GM12873 (cell line): ENCODE measurements at regions not wholly inside any gene's neighbourhood (a gene's known extent, or its start where the extent isn't known, plus 50 kb on each side); places are given as distances from the start of the nearest gene placed in this dataset.

Source experiments
- TF ChIP-seq, protein P1 (sequence below): IDR thresholded peaks from 2 replicates; pipeline ENCODE4 v1.5.1; 2012; ENCODE audit warnings: low read depth, mild to moderate bottlenecking, moderate library complexity, low read length, control low read depth; ENCODE audit not compliant: insufficient read depth; ENCODE audit errors: missing control alignments

DNA sequence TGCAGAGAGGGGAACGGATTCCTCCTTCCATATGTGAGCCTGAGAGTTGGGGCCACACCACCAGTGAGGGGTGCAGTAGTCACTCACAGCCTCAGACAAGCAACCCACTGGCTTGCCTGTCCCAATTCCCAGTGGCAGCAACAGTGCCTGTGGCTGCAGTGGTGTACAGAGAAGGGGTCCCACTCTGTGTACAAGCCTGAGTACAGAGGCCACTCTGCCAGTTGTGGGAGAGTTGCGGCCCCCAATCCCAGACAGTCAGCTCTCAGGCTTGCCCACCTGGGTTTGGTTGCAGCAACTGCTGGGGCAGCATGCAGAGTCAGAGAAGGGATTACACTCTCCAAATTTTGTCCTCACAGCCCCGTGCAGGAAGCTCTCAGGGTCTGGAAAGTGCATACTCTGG is 133.2 kb upstream of the RFX3 start:
- TF ChIP-seq, protein P1, sequence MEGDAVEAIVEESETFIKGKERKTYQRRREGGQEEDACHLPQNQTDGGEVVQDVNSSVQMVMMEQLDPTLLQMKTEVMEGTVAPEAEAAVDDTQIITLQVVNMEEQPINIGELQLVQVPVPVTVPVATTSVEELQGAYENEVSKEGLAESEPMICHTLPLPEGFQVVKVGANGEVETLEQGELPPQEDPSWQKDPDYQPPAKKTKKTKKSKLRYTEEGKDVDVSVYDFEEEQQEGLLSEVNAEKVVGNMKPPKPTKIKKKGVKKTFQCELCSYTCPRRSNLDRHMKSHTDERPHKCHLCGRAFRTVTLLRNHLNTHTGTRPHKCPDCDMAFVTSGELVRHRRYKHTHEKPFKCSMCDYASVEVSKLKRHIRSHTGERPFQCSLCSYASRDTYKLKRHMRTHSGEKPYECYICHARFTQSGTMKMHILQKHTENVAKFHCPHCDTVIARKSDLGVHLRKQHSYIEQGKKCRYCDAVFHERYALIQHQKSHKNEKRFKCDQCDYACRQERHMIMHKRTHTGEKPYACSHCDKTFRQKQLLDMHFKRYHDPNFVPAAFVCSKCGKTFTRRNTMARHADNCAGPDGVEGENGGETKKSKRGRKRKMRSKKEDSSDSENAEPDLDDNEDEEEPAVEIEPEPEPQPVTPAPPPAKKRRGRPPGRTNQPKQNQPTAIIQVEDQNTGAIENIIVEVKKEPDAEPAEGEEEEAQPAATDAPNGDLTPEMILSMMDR = no peak

DNA sequence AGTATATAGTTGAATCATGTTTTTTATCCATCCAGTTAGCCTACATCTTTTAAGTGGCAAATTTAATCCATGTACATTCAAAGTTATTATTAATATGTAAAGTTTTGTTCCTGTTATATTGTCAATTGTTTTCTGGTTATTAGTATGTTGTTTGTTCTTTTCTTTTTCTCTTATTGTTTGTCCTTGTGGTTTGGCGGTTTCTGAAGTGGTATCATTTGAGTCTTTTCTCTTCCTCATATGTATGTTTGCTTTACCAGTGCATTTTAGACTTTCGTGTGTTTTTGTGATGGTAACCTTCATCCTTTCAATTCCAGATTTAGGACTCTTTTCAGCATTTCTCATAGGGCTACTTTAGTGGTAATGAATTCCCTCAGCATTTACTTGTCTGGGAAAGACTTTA is 130.4 kb upstream of the RFX3 start:
- TF ChIP-seq, protein P1 = no peak

DNA sequence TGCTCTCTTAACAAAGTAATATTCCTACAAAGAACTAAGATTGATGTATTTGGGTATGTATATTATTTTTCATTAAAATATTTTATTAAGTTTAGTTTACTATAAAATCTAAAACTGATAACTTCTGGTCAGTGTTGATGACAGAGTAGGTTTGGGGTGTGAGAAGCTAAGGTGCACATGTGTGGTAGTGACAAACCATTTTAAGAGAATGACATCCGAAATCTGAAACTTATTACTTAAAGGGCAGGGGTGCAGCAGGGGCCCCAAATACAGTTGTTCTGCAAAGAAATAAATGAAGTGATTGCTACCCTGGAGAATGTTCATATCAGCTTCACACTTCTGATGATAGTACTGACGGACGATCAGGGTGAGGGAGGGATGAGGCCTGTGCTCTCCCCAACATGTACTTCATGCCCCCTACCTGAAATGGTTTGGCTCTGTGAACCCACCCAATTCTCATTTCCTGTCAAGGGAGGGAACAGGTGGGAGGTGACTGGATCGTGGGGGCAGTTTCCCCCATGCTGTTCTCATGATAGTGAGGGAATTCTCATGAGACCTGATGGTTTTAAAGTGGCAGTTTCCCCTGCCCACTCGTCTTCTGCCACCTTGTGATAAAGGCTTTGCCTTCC is 125.3 kb upstream of the RFX3 start:
- TF ChIP-seq, protein P1 = no peak

DNA sequence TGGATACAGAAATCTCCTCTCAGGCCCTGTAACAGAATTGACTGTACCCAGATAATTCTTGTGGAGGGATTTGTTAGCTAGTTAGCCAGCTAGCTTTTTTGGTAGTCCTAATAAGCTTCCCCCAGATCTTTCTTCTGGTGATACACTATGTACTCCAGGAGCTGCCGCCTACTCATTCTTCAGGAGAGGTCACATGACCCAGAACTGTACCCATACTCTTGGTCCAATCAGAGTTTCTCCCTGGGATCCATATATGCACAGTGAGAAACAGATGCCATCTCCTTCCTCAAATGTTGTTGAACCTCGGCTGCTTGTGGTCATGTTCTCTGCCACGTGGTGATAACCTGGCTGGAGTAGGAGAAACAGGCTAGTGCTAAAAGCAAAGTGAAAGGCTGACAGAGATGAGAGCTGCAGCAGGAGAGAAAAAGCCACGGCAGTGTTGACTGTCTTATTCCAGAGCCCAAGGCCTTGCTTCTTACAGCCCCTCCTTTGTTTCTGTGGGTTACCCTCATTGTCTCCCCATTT is 123.0 kb upstream of the RFX3 start:
- TF ChIP-seq, protein P1 = no peak

DNA sequence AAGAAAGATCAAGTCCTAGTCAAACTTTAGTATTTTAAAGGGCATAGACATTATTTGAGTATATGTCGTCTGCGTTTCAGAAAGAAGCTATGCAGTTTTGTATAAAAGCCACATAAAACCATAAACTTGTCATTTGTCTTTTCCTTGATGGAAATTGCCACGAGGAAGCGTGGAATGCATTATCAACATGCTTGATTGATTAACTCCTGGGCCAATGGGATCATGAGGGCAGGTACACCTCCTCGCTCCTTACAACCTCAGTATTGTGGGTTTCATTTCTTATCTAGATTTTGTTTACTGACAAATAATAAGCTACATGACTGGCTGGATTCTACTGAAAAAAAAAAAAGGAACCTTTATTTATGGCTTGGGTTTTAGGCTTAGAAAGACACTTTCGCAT is 122.5 kb upstream of the RFX3 start:
- TF ChIP-seq, protein P1 = no peak

DNA sequence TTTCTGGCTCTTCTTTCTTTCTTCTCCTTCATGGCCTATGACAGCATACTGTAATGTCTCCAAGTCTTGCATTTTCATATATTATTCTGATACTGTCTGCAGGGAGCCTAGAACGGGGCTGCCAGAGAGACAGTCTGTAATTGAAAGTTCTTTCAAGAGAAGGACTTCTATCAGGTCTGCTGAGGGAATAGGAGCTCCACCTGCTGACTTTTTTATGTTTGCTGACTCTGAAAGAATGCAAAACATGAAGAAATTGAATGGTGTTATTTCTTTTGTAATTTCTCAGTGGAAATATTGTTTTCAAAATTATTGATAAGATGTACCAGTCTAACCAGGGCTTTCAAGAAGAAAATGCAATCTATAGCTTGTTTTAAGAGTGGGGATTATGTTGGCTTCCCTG is 121.9 kb upstream of the RFX3 start:
- TF ChIP-seq, protein P1 = no peak

DNA sequence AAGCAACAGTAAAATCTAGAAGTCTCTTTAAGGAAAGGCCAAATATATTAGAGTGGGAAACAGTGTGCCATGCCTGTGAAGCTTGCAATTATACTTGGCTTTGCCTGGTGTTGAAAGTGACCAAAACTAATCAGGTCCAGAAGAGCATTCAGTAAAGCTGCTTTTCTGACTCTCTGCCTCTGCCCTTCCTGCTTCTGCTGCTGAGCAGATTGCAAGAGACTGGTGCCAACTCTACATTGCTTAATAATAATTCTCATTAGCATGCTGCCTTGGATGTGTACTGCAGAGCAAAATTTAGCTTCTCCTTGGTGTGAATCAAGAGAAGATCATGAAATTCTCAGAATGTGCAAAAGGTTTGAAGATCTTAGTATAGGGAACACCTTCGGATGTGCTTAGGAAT is 120.4 kb upstream of the RFX3 start:
- TF ChIP-seq, protein P1 = no peak
